ENCODE measurements at regions not wholly inside any gene's neighbourhood (a gene's known extent, or its start where the extent isn't known, plus 50 kb on each side); places are given as distances from the start of the nearest gene placed in this dataset.

GRCh38 chr5:114208588-114208987 is 153.3 kb upstream of the KCNN2 start:
- TF ChIP-seq ELF4 (CRISPR knock-in tag; IDR thresholded peaks at IDR 0.05), result no peak
- no peak for TF ChIP-seq KLF13 (tag; IDR thresholded peaks at IDR 0.05; ENCODE audit: borderline replicate concordance, low read depth)
- no peak for TF ChIP-seq ZNF444 (CRISPR knock-in tag; IDR thresholded peaks at IDR 0.05)
- TF ChIP-seq, protein P1, sequence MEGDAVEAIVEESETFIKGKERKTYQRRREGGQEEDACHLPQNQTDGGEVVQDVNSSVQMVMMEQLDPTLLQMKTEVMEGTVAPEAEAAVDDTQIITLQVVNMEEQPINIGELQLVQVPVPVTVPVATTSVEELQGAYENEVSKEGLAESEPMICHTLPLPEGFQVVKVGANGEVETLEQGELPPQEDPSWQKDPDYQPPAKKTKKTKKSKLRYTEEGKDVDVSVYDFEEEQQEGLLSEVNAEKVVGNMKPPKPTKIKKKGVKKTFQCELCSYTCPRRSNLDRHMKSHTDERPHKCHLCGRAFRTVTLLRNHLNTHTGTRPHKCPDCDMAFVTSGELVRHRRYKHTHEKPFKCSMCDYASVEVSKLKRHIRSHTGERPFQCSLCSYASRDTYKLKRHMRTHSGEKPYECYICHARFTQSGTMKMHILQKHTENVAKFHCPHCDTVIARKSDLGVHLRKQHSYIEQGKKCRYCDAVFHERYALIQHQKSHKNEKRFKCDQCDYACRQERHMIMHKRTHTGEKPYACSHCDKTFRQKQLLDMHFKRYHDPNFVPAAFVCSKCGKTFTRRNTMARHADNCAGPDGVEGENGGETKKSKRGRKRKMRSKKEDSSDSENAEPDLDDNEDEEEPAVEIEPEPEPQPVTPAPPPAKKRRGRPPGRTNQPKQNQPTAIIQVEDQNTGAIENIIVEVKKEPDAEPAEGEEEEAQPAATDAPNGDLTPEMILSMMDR (IDR thresholded peaks at IDR 0.05 in 2 of 3, conservative IDR thresholded peaks at IDR 0.05 in 1 of 3; ENCODE audit: insufficient read depth in 2 of 3, low read depth in 1 of 3, low read length in 3 of 3), result no peak
- no peak for TF ChIP-seq TEAD2 (tag; IDR thresholded peaks at IDR 0.05)
- TF ChIP-seq HDAC2 (IDR thresholded peaks at IDR 0.05), result no peak
- TF ChIP-seq IRF2 (CRISPR knock-in tag; IDR thresholded peaks at IDR 0.05), result no peak
- no peak for TF ChIP-seq SOX6 (IDR thresholded peaks at IDR 0.05)
- TF ChIP-seq ZNF274 (IDR thresholded peaks at IDR 0.05; ENCODE audit: borderline replicate concordance, low read depth, low read length), result no peak
